ENCODE measurements at regions not wholly inside any gene's neighbourhood (a gene's known extent, or its start where the extent isn't known, plus 50 kb on each side); places are given as distances from the start of the nearest gene placed in this dataset.

DNA sequence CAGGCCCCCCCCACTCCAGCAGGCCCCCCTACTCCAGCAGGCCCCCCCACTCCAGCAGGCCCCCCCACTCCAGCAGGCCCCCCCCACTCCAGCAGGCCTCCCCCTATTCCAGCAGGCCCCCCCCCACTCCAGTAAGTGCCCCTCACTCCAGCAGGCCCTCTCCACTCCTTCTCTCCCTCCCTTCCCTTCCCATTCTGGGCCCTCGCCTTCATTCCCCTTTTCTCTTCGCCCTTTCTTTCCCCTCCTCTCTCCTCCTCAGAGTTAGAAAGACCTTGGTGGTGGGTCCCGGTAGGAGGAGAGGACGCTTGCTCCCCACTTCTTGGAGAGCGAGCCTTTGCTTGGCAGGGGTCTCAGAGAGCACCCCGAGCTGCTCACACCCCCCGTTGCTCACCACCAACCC is 177.0 kb upstream of the TNRC6C start:
- H3K27me3 ChIP-seq (ENCODE audit: control insufficient read depth in 5 of 5, insufficient read depth in 4 of 5, low read length in 5 of 5) = peaks cover 0 to 12% (median 3%) of the 10 kb centered on the region in 5 donors
- no peaks in the 10 kb centered on the region for H3K36me3 ChIP-seq (ENCODE audit: control insufficient read depth in 5 of 5, insufficient read depth in 5 of 5, low read length in 5 of 5)
- no peaks in the 10 kb centered on the region for H3K9me3 ChIP-seq (ENCODE audit: control insufficient read depth in 5 of 5, low read length in 5 of 5)
- peaks cover 0 to 27% (median 21%) of the 10 kb centered on the region in 5 donors for H3K4me1 ChIP-seq (ENCODE audit: control insufficient read depth in 5 of 5, insufficient read depth in 5 of 5, low read length in 5 of 5)
- H3K9ac ChIP-seq (ENCODE audit: low read length in 5 of 5) = no peak overlapping the region
- no peak overlapping the region for H3K4me3 ChIP-seq (ENCODE audit: low read depth in 1 of 5, low read length in 5 of 5)
- no peak overlapping the region for H3K27ac ChIP-seq (ENCODE audit: low read depth, low read length)

DNA sequence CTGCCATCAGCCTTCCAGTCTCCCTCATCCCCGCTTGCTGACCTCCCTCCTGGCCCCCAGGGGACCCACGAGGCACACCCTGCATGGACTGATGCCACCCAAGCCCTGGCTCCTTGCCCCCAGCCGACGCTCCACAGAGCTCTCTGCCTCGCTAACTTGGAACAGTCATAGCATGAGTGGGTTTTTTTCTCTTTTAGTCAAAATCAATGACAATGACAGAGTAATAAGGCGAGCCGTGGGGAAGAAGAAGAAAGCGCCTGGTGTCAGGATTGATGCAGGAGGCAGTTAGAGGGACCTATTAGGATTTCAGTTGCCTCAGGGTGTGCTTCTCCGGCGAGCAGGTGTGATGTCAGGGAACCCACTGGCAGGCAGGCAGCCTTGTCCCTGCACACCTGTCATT is 176.3 kb upstream of the TNRC6C start:
- H3K27ac ChIP-seq (ENCODE audit: low read depth, low read length) = no peak overlapping the region
- no peak overlapping the region for H3K4me3 ChIP-seq (ENCODE audit: low read depth in 1 of 5, low read length in 5 of 5)
- H3K36me3 ChIP-seq (ENCODE audit: control insufficient read depth in 5 of 5, insufficient read depth in 5 of 5, low read length in 5 of 5) = no peaks in the 10 kb centered on the region
- H3K9ac ChIP-seq (ENCODE audit: low read length in 5 of 5) = no peak overlapping the region
- H3K9me3 ChIP-seq (ENCODE audit: control insufficient read depth in 5 of 5, low read length in 5 of 5) = no peaks in the 10 kb centered on the region
- peaks cover 0 to 34% (median 21%) of the 10 kb centered on the region in 5 donors for H3K4me1 ChIP-seq (ENCODE audit: control insufficient read depth in 5 of 5, insufficient read depth in 5 of 5, low read length in 5 of 5)
- H3K27me3 ChIP-seq (ENCODE audit: control insufficient read depth in 5 of 5, insufficient read depth in 4 of 5, low read length in 5 of 5) = peaks cover 0 to 12% (median 3%) of the 10 kb centered on the region in 5 donors

DNA sequence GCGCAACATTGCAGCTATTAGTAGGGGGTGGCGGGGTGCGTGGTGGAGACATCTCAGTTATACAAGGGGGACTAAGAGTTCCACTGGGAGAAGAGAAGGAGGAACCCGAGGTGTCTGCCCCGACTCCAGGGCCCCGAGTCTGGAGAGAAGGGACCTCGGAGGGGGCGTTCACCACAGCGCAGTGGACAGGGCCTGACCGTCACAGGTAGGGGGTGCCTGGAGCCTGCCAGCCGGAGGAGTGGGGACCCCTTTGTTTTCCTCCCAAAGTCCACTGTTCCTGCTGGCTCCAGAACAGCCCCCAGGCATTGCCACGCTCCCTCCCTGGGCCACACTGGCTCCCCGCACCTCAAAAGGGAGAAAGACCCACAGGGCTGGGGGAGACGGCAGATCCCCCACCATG is 175.9 kb upstream of the TNRC6C start:
- no peaks in the 10 kb centered on the region for H3K9me3 ChIP-seq (ENCODE audit: control insufficient read depth in 5 of 5, low read length in 5 of 5)
- no peak overlapping the region for H3K27ac ChIP-seq (ENCODE audit: low read depth, low read length)
- peaks cover 0 to 38% (median 21%) of the 10 kb centered on the region in 5 donors for H3K4me1 ChIP-seq (ENCODE audit: control insufficient read depth in 5 of 5, insufficient read depth in 5 of 5, low read length in 5 of 5)
- peaks cover 0 to 12% (median 3%) of the 10 kb centered on the region in 5 donors for H3K27me3 ChIP-seq (ENCODE audit: control insufficient read depth in 5 of 5, insufficient read depth in 4 of 5, low read length in 5 of 5)
- H3K36me3 ChIP-seq (ENCODE audit: control insufficient read depth in 5 of 5, insufficient read depth in 5 of 5, low read length in 5 of 5) = no peaks in the 10 kb centered on the region
- no peak overlapping the region for H3K9ac ChIP-seq (ENCODE audit: low read length in 5 of 5)
- H3K4me3 ChIP-seq (ENCODE audit: low read depth in 1 of 5, low read length in 5 of 5) = no peak overlapping the region

DNA sequence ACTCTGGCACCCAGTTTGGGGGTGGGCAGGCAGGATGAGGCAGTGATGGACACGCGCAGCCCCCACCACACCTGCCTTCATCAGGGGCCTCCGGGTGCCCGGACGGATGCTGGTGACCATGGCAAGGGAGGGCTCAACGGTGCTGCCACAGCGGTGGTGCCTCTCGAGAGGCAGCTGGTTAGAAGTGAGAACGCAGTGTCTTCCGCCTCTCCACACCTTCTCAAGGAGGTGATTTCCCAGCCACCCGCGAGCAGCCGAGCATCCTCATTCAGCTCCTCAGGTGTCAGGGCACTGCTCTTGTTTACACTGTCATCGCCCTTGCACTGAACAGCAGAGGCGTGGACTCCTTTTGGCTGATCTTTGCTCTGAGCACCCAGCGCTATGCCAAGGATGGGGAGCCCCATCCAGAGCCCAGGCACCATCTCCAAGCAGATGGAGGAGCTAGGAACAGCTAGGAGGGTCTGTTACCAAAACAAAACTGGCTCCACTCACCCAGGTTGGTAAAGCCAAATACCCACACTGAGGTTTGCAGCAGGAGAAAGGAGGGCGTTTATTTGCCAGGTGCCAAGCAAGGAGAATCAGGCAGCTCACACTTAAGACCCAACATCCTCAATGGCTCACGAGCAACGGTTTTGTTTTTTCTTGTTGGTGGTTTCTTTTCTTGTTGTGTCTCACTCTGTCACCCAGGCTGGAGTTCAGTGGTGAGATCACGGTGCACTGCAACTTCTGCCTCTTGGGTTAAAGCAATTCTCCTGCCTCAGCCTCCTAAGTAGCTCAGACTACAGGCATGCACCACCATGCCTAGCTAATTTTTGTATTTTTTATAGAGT is 174.3 kb upstream of the TNRC6C start:
- no peaks in the 10 kb centered on the region for H3K36me3 ChIP-seq (ENCODE audit: control insufficient read depth in 5 of 5, insufficient read depth in 5 of 5, low read length in 5 of 5)
- no peak overlapping the region for H3K9ac ChIP-seq (ENCODE audit: low read length in 5 of 5)
- H3K27me3 ChIP-seq (ENCODE audit: control insufficient read depth in 5 of 5, insufficient read depth in 4 of 5, low read length in 5 of 5) = peaks cover 0 to 14% (median 8%) of the 10 kb centered on the region in 5 donors
- no peaks in the 10 kb centered on the region for H3K9me3 ChIP-seq (ENCODE audit: control insufficient read depth in 5 of 5, low read length in 5 of 5)
- H3K27ac ChIP-seq (ENCODE audit: low read depth, low read length) = no peak overlapping the region
- H3K4me1 ChIP-seq (ENCODE audit: control insufficient read depth in 5 of 5, insufficient read depth in 5 of 5, low read length in 5 of 5) = peaks cover 0 to 26% (median 13%) of the 10 kb centered on the region in 5 donors
- H3K4me3 ChIP-seq (ENCODE audit: low read depth in 1 of 5, low read length in 5 of 5) = no peak overlapping the region

DNA sequence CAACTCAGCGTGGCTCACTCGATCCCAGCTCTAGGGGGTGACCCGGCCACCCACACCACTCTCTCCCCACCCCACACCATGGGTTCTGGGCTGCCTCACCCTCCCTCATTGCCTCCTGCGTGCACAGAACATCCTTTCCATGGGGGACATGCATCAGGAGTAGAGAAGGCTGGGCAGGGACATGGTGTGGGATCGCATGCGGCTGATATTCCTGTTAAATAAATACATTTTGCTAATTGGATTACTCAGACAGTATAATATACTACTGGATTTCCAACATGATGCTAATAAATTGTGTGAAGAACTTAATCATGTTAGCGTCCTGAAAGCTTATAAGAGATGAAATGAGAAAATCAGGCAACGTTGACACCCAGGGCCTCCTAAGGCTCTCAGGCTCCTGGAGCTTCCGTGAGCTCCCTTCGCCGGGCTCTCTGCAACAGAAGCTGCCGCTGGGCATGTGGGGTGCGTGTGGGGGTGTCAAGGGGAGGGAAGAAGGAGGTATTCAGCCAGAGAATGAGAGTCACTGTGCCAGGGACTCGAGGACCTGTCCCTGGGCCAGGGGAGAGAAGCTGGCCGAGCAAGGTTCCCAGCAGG is 173.1 kb upstream of the TNRC6C start:
- Histone ChIP-seq H3K36me3 (ENCODE audit: control insufficient read depth in 5 of 5, insufficient read depth in 5 of 5, low read length in 5 of 5) (no peaks in the 10 kb centered on the region), H3K9me3 (ENCODE audit: control insufficient read depth in 5 of 5, low read length in 5 of 5) (no peaks in the 10 kb centered on the region), H3K27ac (ENCODE audit: low read depth, low read length) (no peak overlapping the region), H3K4me3 (ENCODE audit: low read depth in 1 of 5, low read length in 5 of 5) (no peak overlapping the region), H3K4me1 (ENCODE audit: control insufficient read depth in 5 of 5, insufficient read depth in 5 of 5, low read length in 5 of 5) (peaks cover 0 to 17% (median under 1%) of the 10 kb centered on the region in 5 donors), H3K27me3 (ENCODE audit: control insufficient read depth in 5 of 5, insufficient read depth in 4 of 5, low read length in 5 of 5) (peaks cover 0 to 14% (median 8%) of the 10 kb centered on the region in 5 donors), H3K9ac (ENCODE audit: low read length in 5 of 5) (no peak overlapping the region)

DNA sequence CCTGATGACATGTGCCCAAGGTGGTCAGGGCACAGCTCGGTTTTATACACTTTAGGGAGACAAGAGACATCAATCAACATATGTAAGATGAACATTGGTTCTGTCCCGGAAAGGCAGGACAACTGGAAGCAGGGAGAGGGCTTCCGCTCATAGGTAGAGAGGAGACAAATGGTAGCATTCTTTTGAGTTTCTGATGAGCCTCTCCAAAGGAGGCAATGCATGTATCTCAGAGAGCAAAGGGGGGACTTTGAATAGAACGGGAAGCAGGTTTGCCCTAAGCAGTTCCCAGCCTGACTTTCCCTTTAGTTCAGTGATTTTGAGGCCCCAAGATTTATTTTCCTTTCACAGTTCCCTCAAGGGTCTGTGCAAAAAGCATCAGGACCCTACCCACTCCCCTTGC is 172.4 kb upstream of the TNRC6C start:
- Histone ChIP-seq H3K9me3 (ENCODE audit: control insufficient read depth in 5 of 5, low read length in 5 of 5) (no peaks in the 10 kb centered on the region), H3K9ac (ENCODE audit: low read length in 5 of 5) (no peak overlapping the region), H3K36me3 (ENCODE audit: control insufficient read depth in 5 of 5, insufficient read depth in 5 of 5, low read length in 5 of 5) (no peaks in the 10 kb centered on the region), H3K4me3 (ENCODE audit: low read depth in 1 of 5, low read length in 5 of 5) (no peak overlapping the region), H3K4me1 (ENCODE audit: control insufficient read depth in 5 of 5, insufficient read depth in 5 of 5, low read length in 5 of 5) (peaks cover 0 to 17% (median 0%) of the 10 kb centered on the region in 5 donors), H3K27me3 (ENCODE audit: control insufficient read depth in 5 of 5, insufficient read depth in 4 of 5, low read length in 5 of 5) (peaks cover 0 to 14% (median 8%) of the 10 kb centered on the region in 5 donors), H3K27ac (ENCODE audit: low read depth, low read length) (no peak overlapping the region)

DNA sequence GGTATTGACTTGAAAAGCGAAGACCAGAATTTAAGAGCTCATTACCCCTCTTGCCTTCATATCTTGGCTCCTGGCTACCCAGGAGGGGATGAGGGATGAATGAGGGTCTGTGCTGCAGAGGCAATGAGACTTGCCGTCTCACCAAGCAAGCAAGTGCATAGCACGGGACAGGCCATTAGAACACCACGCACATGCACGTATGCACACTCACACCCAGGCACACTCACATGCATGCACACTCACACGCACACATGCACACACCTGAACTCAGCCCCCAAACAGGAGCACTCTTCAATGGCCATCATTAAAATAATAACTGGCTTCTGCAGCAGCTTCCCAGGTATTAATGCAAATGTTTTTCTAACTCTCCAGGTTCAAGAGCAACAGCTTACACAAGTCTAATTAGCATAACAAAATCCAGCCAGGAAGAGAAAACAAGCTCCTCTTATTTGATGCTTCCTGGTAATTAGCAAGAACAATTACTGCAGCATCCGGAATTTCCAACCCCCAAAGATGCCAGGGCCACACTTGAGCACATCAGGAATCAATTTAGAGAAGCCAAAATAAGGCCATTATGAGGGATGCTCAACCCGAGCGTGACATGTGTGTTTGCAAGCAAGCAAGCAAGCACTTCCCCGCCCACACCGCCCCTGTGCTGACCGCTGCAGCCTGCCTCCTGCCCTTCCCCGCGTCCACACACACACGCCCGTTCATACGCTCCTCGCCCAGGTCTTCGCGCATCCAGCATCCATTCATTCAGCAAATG is 171.6 kb upstream of the TNRC6C start:
- Histone ChIP-seq H3K27ac (ENCODE audit: low read depth, low read length) (no peak overlapping the region), H3K4me3 (ENCODE audit: low read depth in 1 of 5, low read length in 5 of 5) (no peak overlapping the region), H3K27me3 (ENCODE audit: control insufficient read depth in 5 of 5, insufficient read depth in 4 of 5, low read length in 5 of 5) (peaks cover 0 to 11% (median 8%) of the 10 kb centered on the region in 5 donors)

DNA sequence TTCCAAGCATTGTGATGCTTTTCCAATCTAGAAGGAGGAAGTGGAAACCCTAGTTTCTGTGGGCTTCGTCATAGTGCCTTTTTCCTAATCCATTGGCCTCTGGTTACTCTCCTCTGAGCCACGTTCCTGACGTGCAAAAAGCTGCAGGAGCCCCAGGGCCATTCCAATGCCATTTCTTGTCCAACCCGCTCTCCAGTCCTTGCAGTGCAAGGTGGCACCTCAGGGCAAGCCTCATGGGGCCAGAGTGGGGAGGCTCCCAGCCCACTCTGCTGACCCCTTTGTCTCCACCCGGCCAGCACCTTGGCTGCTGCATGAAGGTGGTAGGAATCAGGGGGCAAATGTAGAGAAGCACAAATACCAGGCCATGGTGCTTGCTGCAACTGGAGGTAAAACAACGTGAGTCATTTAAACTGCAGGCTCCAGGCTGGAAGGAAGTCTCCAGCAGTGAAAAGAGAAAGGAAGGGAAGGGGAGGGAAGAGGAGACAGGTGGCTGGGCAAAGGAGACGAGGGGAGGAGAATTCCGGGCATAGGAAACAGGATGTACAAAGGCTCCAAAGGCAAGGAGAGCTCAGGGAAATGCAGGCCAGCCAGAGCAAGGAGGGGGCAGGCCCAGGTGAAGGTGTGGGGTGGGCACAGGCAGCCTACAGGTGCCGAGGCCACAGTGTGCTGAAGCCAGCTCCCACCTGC is 168.2 kb upstream of the TNRC6C start:
- peaks cover 0 to 17% (median 0%) of the 10 kb centered on the region in 5 donors for H3K4me1 ChIP-seq (ENCODE audit: control insufficient read depth in 5 of 5, insufficient read depth in 5 of 5, low read length in 5 of 5)
- no peak overlapping the region for H3K4me3 ChIP-seq (ENCODE audit: low read depth in 1 of 5, low read length in 5 of 5)
- peaks cover 0 to 5% (median 4%) of the 10 kb centered on the region in 5 donors for H3K27me3 ChIP-seq (ENCODE audit: control insufficient read depth in 5 of 5, insufficient read depth in 4 of 5, low read length in 5 of 5)
- no peaks in the 10 kb centered on the region for H3K36me3 ChIP-seq (ENCODE audit: control insufficient read depth in 5 of 5, insufficient read depth in 5 of 5, low read length in 5 of 5)
- H3K9me3 ChIP-seq (ENCODE audit: control insufficient read depth in 5 of 5, low read length in 5 of 5) = no peaks in the 10 kb centered on the region
- H3K27ac ChIP-seq (ENCODE audit: low read depth, low read length) = no peak overlapping the region
- H3K9ac ChIP-seq (ENCODE audit: low read length in 5 of 5) = no peak overlapping the region

More for the DNA sequence above, 171.6 kb upstream of the TNRC6C start:
- Histone ChIP-seq H3K36me3 (ENCODE audit: control insufficient read depth in 5 of 5, insufficient read depth in 5 of 5, low read length in 5 of 5) (no peaks in the 10 kb centered on the region), H3K9me3 (ENCODE audit: control insufficient read depth in 5 of 5, low read length in 5 of 5) (no peaks in the 10 kb centered on the region), H3K9ac (ENCODE audit: low read length in 5 of 5) (no peak overlapping the region), H3K4me1 (ENCODE audit: control insufficient read depth in 5 of 5, insufficient read depth in 5 of 5, low read length in 5 of 5) (peaks cover 0 to 17% (median 0%) of the 10 kb centered on the region in 5 donors)

DNA sequence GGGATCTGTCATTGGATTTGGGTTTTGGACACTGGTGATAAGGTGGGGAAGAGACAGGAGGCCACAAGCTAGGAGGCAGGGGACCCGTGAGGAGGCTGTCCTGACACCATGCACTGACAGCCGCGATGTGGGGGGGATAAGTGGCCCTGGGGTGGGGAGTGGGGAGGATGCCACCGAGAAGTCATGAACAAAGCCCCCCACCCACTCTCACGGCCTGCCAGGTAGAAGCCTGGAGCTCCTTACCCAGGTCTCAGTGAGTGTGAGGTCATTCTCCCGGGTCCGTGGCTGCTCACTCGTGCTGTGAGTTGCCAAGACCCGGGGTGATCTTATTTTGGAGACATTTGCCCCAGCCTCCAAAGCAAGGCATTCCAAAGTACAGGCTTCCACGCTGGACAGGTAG is 165.9 kb upstream of the TNRC6C start:
- no peak overlapping the region for H3K9ac ChIP-seq (ENCODE audit: low read length in 5 of 5)
- peaks cover 0 to 5% (median 2%) of the 10 kb centered on the region in 5 donors for H3K27me3 ChIP-seq (ENCODE audit: control insufficient read depth in 5 of 5, insufficient read depth in 4 of 5, low read length in 5 of 5)
- H3K9me3 ChIP-seq (ENCODE audit: control insufficient read depth in 5 of 5, low read length in 5 of 5) = no peaks in the 10 kb centered on the region
- H3K4me3 ChIP-seq (ENCODE audit: low read depth in 1 of 5, low read length in 5 of 5) = no peak overlapping the region
- H3K4me1 ChIP-seq (ENCODE audit: control insufficient read depth in 5 of 5, insufficient read depth in 5 of 5, low read length in 5 of 5) = peaks cover 0 to 6% (median 0%) of the 10 kb centered on the region in 5 donors
- no peaks in the 10 kb centered on the region for H3K36me3 ChIP-seq (ENCODE audit: control insufficient read depth in 5 of 5, insufficient read depth in 5 of 5, low read length in 5 of 5)
- no peak overlapping the region for H3K27ac ChIP-seq (ENCODE audit: low read depth, low read length)
